Activated T-cell treated with anti-CD3 and anti-CD28 coated beads, Interleukin-2, amount 50 U/mL, for 48 hours (primary cell): ENCODE measurements at regions not wholly inside any gene's neighbourhood (a gene's known extent, or its start where the extent isn't known, plus 50 kb on each side); places are given as distances from the start of the nearest gene placed in this dataset.

Experiments
- DNase-seq, 2 experiments: peaks; one replicate each; pipeline ENCODE4 v3.0.0-alpha.2; 2020

- DNase-seq = no peak
Measured at GRCh38 chr2:180443888-180444287, 436.8 kb upstream of the CWC22 start.

GRCh38 chr2:180442860-180443644, 436.0 kb upstream of the CWC22 start:
- DNase-seq = no peak

GRCh38 chr2:180419212-180419611, 412.1 kb upstream of the CWC22 start:
- no peak for DNase-seq

- no peak for DNase-seq
Measured at GRCh38 chr2:180416627-180417026, 409.5 kb upstream of the CWC22 start.

GRCh38 chr2:180413336-180413735, 406.2 kb upstream of the CWC22 start:
- no peak for DNase-seq

- no peak for DNase-seq
Measured at GRCh38 chr2:180412219-180412618, 405.1 kb upstream of the CWC22 start.

GRCh38 chr2:180411661-180412060, 404.6 kb upstream of the CWC22 start:
- no peak for DNase-seq

- no peak for DNase-seq
Measured at GRCh38 chr2:180406687-180407086, 399.6 kb upstream of the CWC22 start.

- no peak for DNase-seq
Measured at GRCh38 chr2:180405520-180405919, 398.4 kb upstream of the CWC22 start.

GRCh38 chr2:180394305-180394704, 387.2 kb upstream of the CWC22 start:
- DNase-seq = no peak

GRCh38 chr2:180385601-180386201, 378.6 kb upstream of the CWC22 start:
- DNase-seq = no peak

- no peak for DNase-seq
Measured at GRCh38 chr2:180376066-180376465, 369.0 kb upstream of the CWC22 start.

- no peak for DNase-seq
Measured at GRCh38 chr2:180374502-180375281, 367.6 kb upstream of the CWC22 start.

GRCh38 chr2:180370511-180371205, 363.6 kb upstream of the CWC22 start:
- DNase-seq = no peak

GRCh38 chr2:180368881-180369280, 361.8 kb upstream of the CWC22 start:
- no peak for DNase-seq

- no peak for DNase-seq
Measured at GRCh38 chr2:180367815-180368214, 360.7 kb upstream of the CWC22 start.

- DNase-seq = no peak
Measured at GRCh38 chr2:180366481-180366880, 359.4 kb upstream of the CWC22 start.

- DNase-seq = no peak
Measured at GRCh38 chr2:180364719-180365118, 357.6 kb upstream of the CWC22 start.

GRCh38 chr2:180360283-180360618, 353.2 kb upstream of the CWC22 start:
- no peak for DNase-seq

GRCh38 chr2:180359522-180360282, 352.6 kb upstream of the CWC22 start:
- no peak for DNase-seq

- DNase-seq = no peak
Measured at GRCh38 chr2:180358458-180358857, 351.4 kb upstream of the CWC22 start.

- no peak for DNase-seq
Measured at GRCh38 chr2:180356676-180357075, 349.6 kb upstream of the CWC22 start.

- DNase-seq = no peak
Measured at GRCh38 chr2:180352620-180353019, 345.5 kb upstream of the CWC22 start.
